Caki2 (cell line): ENCODE measurements at regions not wholly inside any gene's neighbourhood (a gene's known extent, or its start where the extent isn't known, plus 50 kb on each side); places are given as distances from the start of the nearest gene placed in this dataset.
A peak's percentile ranks its signal among the peaks of the same experiment; 100 is the strongest.

Source experiments
- DNase-seq: peaks from one replicate; pipeline ENCODE4 v3.0.0-alpha.2; 2015; ENCODE audit warnings: low read depth
- in situ Hi-C: cut with HindIII; loops from 2 replicates; pipeline ENCODE4 v1.10.0; 2016; ENCODE audit warnings: low sequenced_read_pairs, low pct_unique_long_range_greater_than_20kb, mixed read lengths

DNA sequence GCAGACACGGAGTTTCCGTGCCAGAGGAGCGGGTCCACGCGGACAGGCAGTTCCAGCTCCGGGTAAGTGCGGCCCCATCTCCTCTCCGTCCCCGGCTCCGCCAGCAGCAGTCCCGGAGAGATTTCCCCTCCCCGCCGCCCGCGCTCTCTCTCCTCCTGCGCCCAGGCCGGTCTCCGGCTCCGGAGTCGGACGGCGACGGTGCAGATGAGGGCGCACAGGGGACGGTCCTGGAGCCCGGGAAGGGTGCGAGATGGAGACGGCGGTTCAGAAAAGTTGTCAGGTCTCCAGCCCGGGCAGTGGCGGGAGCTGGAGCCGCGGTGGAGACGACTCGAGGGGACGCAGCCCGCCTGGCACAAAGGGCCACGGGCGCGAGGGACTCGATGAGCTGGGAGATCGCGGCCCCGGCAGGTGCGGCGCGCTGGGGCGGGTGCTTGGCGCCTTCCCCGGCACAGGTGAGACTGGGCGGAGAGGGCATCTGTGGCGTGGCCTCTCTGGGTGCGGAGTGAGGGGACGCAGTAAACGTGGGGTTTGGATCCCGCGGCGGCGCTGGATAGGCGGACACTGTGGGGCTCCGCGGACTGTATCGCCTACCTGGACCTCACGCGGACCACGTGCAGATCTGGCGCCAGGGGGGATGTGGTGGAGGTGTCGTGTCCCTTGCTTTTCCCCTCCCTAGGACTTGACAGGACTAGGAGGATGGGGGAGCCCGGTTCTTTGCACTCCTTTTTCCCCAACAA lies 1540.3 kb upstream of the TMEM132C start:
- in situ Hi-C loops, result no loop called here
- no peak for DNase-seq

DNA sequence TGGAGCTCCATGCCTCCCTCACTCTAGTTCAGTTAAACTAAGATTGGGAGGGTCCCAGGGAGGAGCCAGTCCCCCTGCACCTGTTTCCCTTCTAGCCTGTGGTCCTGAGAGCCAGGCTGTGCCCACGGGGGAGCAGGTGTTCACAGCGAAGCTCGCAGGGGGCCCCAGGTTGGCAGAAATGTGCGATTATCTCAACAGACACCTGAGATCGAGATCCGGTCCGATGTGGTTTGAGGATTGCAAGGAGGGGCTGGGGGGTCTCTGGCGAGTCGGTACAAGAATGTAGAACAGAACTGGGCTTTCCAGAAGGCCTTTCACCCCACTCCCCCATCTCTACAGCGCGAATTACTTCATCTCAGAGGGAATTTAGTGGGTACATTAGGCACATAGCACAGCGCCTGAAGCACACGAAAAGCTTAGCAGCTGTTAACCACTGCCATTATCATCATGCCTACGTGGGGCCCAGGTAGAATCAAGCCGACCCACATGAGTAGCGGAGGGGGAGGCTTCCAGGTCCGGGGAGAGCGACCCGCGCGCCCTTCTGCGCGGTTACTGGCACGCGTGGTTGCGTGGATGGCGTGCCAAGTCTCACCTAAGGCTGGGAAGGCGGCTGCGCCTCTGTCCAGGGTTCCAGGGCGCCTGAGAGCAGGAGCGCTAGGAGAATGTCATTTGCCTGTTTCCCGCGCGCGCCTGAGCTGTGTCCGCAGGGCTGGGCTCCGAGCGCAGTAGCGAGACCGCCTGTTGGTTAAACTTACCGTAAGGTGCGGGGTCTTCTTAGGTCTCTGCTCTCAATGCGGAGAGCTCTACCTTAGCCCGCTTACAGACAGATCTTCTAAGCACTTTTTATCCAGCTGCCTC lies 1539.5 kb upstream of the TMEM132C start:
- in situ Hi-C loops, result no loop called here

DNA sequence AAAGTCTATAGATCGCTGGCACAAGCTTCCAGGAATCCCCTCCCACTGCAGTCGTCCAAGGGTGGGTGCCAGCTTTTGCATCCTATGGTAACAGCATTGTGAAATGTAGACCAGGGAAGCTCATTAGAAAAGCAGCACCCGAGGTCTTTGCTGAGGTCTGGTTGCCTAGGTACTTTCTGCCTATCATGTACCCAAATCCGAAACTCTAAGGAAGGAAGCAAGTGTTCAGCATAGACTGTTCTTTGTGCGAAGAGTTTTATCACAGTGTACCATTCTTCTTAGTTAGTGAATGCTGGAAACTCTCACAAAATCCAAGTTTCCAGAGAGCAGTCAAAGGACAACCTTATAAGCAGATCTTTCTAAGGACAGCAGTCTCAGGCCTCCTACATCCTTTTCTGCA lies 1532.7 kb upstream of the TMEM132C start:
- no peak for DNase-seq
- in situ Hi-C loops, result no loop called here

More for the DNA sequence above, 1539.5 kb upstream of the TMEM132C start:
- no peak for DNase-seq

DNA sequence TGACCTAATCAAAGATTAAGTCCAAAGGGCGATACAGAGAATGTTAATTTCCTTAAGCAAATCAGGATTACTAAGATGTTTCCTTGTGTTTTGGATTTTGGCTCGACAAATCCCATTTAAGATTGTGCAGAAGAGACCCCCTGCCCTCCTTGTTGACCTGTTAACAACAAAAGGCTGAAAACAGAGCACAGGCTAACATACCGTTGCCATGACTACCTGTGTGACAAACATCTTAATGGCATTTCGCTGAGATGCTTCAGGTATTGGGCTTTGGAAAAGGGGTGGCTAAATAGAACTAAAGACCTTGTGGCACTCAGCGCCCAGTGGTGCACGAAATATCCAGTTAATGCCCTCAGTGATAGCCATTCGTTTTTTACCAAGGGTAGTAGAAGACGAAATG lies 1532.3 kb upstream of the TMEM132C start:
- no peak for DNase-seq
- in situ Hi-C loops, result no loop called here

DNA sequence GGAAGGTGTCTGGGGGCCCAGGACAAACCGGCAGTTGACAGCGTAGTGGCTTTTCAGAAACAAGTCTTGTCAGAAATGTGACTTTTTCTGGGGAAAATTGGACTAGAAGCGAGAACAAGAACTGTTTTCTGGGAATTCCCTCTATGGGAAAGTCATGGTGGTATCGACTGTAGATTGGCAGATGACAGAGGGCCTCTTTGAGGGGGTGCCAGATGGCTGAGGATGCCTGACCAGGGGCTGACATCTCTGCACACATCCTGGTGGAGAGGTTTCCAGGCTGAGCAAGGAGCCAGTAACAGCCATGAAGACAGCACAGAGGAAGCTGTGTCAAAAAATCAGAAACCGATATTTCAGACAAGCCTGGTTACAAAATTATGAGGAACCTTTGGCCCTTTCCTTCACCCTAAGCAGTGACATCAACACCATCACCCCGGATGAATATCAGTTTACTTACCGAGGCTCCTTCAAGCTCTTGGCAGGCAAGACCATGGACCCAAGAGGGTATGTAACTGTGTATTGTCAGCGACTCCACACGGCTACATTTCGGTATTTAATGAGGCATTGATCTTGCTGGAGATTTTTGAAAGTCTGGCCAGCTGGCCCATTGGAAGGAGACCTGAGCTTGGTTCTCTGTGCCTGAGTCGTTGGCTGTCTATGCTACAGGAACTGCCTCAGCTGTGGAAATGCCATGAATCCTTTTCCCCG lies 1525.3 kb upstream of the TMEM132C start:
- in situ Hi-C loops, result no loop called here
- no peak for DNase-seq

DNA sequence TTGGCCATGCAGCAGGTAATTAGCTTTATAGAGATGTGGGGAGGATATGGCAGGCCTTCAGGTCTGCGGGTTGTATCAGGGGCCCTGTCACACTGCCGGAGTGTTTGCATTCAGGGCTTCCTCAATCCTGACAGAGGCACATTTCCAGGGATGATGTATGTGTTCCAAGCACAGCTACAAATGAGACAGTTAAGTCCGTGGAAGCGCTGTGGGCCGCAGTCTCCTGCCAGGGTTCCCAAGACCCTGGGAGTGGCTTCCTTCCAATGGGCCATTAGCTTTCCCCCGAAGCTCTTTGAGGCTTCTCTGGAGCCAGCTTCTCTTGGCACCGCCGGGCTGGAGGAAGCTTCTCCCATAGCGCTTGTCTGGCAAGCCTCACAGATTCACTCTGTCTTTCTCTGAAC lies 1524.7 kb upstream of the TMEM132C start:
- in situ Hi-C loops, result no loop called here
- no peak for DNase-seq

DNA sequence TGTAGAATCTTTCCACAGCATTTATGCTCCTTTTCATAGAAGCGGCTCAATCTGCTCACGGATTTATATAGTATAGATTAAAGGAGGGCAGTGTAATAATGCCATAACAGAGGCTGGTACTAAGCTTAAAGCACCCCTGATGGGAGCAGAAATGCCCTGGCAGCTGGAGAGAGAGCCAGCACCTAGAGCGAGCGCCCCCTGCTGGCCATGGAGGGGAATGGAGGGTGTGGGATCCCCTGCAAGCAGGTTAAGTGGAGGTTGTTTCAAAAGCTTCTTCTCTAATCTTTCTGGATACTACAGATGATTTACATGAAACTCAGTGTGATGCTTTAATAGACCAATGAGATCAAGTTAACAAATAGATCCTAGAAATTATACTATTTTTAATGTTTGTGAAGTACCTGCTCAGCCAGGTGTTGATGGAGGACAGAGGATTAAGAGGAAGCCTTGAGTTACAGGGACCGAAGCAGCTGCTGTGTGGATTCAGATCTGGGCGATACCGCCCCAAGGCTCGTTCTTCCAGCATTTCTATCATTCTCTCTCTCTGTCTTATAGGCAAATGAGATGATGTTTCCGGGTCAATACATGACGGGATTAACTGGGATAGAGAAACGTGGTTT lies 1519.3 kb upstream of the TMEM132C start:
- DNase-seq, result no peak
- in situ Hi-C loops, result no loop called here

DNA sequence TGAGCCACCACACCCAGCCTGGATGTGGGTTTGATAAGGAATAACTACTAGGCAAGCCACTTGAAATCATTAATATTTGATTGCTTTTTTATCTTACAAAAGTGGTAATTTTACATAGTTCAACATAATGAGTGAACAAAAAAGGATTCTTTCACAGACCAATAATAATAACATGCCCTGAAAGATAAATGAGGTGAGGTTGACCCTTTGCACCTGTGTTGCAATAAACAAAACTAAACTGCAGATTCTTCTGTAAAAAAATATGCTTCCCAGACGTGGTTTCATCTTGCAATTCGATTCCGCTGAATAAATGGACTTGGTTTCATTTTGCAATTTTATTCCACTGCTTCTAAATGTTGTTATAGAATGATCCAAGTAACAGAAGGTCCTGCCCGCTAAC lies 1514.9 kb upstream of the TMEM132C start:
- in situ Hi-C loops, result no loop called here
- DNase-seq, result no peak

DNA sequence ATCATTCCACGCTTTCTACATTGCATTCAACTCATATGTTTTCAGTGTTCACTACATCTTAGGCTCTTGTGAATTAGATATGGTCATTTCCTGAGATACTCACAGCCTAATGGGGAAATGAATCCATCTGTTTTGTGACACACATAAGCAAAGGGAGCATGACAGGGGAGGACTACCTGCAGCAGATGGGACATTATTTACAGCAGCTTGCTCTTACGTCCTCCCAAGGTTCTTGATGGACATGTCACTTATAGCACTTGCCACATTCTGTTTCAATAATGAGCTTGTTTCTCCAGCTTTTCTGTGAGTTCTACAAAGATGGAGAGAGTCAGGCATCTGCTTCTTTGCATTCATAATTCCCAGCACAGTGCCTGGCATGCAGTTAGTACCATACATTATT lies 1509.6 kb upstream of the TMEM132C start:
- no peak for DNase-seq
- in situ Hi-C loops, result no loop called here

DNA sequence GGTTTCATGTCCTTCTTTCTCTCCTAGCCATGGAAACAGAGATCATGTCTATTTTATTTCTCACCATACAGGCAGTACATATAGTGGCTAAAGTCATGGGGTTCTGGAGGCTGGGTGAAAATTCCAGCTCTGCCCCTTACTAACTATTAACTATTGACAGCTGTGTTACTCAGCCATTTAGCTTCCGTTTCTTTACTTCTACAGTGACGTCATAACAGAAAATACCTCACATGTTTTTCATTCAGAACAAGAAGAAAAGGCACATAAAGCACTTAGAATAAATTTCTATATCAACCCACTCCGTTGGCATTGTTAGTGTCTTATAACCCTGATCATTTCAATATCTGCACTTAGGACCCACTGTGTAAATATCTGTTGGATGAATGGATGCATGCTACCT lies 1506.9 kb upstream of the TMEM132C start:
- no peak for DNase-seq
- in situ Hi-C loops, result no loop called here

DNA sequence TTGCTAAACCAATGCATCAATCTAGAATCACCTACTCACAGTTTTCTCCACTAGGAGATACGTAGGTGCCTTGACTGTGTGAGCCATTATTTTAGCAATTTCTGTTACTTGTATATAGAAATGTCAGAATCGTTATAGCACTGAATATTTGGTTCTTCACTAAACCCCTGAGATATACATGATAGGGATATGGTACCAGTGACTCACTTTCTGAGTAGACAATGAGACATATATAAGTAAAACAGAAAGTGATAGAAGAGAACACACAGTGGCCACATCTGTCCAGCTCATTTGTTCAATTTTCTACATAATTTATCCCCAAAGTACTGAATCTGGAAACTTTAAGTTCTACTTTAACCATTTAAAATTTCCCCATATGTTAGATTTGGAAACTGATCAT lies 1505.5 kb upstream of the TMEM132C start:
- in situ Hi-C loops, result no loop called here

DNA sequence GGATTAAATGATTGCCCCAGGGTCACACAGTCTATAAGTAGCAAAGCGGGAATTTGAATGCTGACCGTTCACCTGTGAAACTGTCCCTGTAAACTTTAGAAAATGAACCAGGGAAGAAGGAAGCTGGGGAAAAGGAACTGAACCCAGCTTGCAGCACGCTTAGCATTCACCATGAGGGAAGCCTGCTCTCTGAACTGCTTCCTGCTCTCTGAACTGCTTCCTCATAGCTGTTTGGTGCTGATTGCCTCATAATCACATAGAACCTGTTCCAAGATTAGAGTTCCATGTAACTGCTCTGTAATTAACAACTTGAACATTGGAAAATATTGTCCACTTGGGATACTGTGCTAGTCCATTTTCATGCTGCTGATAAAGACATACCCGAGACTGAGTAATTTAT lies 1504.8 kb upstream of the TMEM132C start:
- in situ Hi-C loops, result no loop called here
- no peak for DNase-seq

More for the DNA sequence above, 1505.5 kb upstream of the TMEM132C start:
- no peak for DNase-seq

DNA sequence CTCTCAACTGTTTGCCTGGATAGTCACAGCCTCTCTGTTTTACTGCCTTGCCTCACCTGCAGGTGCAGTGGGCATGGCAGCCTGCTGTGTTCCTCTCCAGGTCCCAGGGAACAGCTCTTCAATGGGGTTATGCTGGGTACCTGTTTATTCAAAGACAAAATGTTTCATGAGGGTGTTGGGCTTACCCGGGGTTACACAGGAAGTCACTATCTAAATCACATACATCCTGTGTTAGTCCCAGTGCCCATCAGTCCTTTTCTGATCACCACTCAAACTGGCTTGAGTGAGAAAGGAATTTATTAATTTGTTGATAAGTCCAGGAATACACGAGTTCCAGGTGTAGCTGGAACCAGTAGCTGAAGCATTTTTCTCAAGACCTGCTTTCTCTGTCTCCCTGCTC lies 1503.6 kb upstream of the TMEM132C start:
- no peak for DNase-seq
- in situ Hi-C loops, result no loop called here

DNA sequence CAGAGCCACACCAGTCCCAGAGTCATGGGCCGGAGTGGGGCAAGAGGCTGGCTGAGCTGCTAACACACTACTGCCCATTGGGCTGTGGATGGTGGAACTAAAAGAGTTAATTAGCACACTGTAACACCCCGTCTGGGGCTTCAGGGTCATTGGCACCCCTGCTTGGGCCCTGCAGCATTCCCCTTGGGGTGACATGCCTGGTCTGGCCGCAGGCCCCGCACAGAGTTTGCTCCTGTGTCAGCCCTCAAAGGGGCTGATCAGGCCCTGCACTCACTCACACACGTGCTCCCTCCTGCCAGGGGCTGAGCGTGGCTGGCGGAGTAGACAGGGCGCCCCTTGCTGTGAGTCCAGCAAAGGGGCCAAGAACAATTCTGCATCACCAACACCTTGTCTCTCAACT lies 1499.6 kb upstream of the TMEM132C start:
- no peak for DNase-seq
- in situ Hi-C loops, result no loop called here

DNA sequence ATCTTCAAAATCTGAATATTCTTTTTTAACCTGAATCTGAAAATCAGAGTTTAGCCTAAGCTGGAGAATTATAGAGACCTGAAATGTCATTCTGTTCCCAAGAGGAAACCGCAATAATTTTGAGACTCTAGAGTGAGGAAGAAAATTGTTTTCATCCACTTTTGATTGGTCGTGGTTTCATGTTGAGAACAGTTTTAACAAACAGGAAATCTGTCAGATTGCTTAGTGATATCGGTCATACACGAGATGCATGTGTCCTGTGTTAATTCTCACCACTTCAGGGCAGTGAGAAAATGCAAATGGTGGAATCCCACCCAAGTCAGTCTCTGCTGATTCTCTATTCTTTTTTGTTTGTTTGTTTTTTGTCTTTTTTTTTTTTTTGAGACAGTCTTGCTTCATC lies 1498.5 kb upstream of the TMEM132C start:
- in situ Hi-C loops, result no loop called here

DNA sequence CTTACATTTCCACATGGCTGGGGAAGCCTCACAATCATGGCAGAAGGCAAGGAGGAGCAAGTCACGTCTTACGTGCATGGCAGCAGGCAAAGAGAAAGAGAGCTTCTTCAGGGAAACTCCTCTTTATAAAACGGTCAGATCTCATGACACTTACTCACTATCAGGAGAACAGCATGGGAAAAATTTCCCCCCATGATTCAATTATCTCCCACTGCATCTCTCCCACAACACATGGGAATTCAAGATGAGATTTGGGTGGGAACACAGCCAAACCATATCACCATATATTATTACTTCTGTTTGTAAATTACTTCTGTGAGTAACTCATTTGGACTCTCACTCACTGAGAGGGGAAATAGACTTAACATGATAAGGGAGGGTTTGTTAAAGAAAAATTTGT lies 1496.8 kb upstream of the TMEM132C start:
- in situ Hi-C loops, result no loop called here
- no peak for DNase-seq

More for the DNA sequence above, 1498.5 kb upstream of the TMEM132C start:
- no peak for DNase-seq

DNA sequence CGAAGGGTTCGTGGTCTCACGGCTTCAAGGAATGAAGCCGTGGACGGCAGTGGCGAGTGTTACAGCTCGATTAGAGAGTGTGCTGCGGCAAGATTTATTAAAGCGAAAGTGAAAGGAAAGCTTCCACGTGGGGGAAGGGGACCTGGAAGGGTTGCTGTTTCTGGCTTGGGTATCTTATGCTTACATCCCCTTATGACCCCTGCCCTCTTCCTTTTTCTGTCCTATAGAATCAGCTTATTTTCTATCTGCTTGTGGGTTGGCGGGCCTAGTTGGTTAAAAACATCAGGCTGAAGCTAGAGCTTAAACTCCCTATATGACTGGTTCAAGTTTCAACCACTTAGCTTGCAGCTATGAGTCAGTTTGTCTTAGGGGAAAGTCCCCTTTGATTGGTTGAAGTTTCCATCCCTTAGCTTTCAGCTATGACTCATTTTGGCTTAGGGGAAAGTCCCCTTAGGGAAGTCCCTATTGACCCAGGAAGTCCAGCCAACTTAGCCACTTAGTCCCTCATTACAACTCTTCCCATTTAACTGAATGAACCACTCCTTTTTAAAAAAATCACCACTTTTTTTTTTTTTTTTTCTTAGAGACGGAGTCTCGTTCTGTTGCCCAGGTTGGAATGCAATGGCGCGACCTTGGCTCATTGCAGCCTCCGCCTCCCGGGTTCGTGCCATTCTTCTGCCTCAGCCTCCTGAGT lies 1494.7 kb upstream of the TMEM132C start:
- peak; percentile 99 for DNase-seq
- in situ Hi-C loops, result no loop called here

DNA sequence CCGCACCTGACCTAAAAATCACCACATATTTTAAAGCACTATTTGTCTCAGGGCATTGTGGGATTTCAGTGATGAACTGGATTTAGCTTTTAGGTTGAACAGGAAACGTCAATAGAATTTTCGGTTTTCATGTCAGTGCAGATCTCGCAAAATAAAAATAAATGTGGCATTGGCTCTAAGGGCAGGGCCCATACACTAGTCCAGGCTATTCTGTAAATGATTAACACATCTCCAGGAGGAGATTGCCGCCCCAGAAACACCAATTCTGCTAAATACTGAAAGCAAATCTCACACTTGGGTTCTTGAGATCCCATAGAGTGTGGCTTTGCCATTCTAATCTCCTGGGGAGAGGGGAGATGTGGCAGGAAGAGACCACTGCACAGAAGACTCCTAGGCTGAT lies 1494.0 kb upstream of the TMEM132C start:
- no peak for DNase-seq
- in situ Hi-C loops, result no loop called here
